ENCODE measurements at regions not wholly inside any gene's neighbourhood (a gene's known extent, or its start where the extent isn't known, plus 50 kb on each side); places are given as distances from the start of the nearest gene placed in this dataset.
"Not testable (repeated sequence)": the region's sequence is repeated elsewhere in the genome, so short reads cannot be mapped to it uniquely, and the experiment has no call there.

DNA sequence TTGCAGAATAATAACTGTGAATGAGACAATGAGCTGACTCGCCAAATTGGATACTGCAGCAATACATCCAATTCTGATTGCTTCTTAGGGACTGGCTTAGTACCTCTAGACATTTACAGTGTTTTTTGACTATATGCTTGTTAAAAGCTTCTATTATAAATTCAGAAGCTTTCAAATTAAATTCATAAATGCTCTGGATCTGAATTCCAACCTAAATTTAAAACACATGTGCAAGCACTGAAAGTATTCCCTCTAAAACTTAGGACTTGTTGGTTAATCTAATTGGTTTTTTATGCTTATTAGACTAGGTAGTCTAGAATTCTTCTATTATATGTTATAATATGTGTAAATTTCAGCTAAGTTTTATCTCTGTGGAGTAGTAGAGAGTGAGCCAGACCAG lies 306.9 kb downstream of the CPS1 start:
- TF ChIP-seq CTCF (IDR thresholded peaks at IDR 0.05; ENCODE audit: low read depth, low read length), result no peak
- Histone ChIP-seq H3K9me3 (ENCODE audit: control insufficient read depth, insufficient read depth, low read length) (peaks cover 8% of the 10 kb centered on the region), H3K27ac (ENCODE audit: low read depth, low read length) (no peak overlapping the region), H3K27me3 (ENCODE audit: control insufficient read depth, insufficient read depth, low read length) (no peaks in the 10 kb centered on the region), H3K4me3 (ENCODE audit: low read depth, low read length) (no peak overlapping the region)
- POLR2A ChIA-PET, result no interaction called here
- no peak for DNase-seq (ENCODE audit: low read depth, low spot score)
- CTCF ChIA-PET, result no interaction called here

DNA sequence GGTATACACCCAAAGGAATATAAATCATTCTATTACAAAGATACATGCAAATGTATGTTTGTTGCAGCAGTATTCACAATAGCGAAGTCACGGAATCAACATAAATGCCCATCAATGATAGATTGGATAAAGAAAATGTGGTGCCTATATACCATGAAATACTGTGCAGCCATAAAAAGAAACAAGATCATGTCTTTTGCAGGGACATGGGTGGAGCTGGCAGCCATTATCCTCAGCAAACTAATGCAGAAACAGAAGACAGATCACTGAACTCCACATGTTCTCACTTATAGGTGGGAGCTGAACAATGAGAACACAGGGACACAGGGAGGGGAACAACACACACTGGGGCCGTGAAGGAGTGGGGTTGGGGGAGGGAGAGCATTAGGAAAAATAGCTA lies 315.2 kb downstream of the CPS1 start:
- H3K4me3 ChIP-seq (ENCODE audit: low read depth, low read length); H3K27ac ChIP-seq (ENCODE audit: low read depth, low read length); CTCF ChIA-PET; DNase-seq (ENCODE audit: low read depth, low spot score); POLR2A ChIA-PET; H3K27me3 ChIP-seq (ENCODE audit: control insufficient read depth, insufficient read depth, low read length); H3K9me3 ChIP-seq (ENCODE audit: control insufficient read depth, insufficient read depth, low read length): not testable (repeated sequence)

GRCh38 chr2:210873631-210874030 lies 317.2 kb downstream of the CPS1 start:
- Histone ChIP-seq H3K27me3 (ENCODE audit: control insufficient read depth, insufficient read depth, low read length) (no peaks in the 10 kb centered on the region), H3K9me3 (ENCODE audit: control insufficient read depth, insufficient read depth, low read length) (no peaks in the 10 kb centered on the region), H3K4me3 (ENCODE audit: low read depth, low read length) (no peak overlapping the region), H3K27ac (ENCODE audit: low read depth, low read length) (no peak overlapping the region)
- DNase-seq (ENCODE audit: low read depth, low spot score), result no peak
- TF ChIP-seq CTCF (IDR thresholded peaks at IDR 0.05; ENCODE audit: low read depth, low read length), result no peak
- ChIA-PET POLR2A (no interaction called here), CTCF (interaction anchor here (0.6 kb wide), 1 partner anchor 316 kb away, joined by 3 read pairs; no protein-coding TSS in a partner anchor)

GRCh38 chr2:210884227-210884626 lies 327.8 kb downstream of the CPS1 start:
- Histone ChIP-seq H3K9me3 (ENCODE audit: control insufficient read depth, insufficient read depth, low read length) (peaks cover 10% of the 10 kb centered on the region), H3K4me3 (ENCODE audit: low read depth, low read length) (no peak overlapping the region), H3K27ac (ENCODE audit: low read depth, low read length) (no peak overlapping the region), H3K27me3 (ENCODE audit: control insufficient read depth, insufficient read depth, low read length) (no peaks in the 10 kb centered on the region)
- CTCF ChIA-PET, result no interaction called here
- POLR2A ChIA-PET, result no interaction called here
- no peak for DNase-seq (ENCODE audit: low read depth, low spot score)
- TF ChIP-seq CTCF (IDR thresholded peaks at IDR 0.05; ENCODE audit: low read depth, low read length), result no peak

DNA sequence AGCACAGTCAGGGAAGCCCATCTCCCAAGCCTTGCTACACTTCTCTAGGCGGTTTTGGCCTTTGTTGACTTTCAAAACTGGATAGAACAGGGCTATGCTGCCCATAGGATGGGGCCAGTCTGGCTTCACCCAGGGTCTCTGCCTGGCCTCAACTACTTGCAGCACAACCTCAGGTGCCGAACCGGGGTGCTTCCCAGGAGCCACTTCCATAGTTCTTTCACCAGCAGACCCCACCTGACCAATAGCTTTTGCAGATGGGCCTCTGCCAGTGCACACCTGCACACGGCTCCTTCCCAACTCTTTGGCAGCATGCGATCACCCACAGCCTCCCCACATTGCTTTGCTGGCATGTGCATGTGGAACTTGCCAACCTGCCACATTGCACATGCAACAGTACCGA lies 331.6 kb downstream of the CPS1 start:
- Histone ChIP-seq H3K27me3 (ENCODE audit: control insufficient read depth, insufficient read depth, low read length) (no peaks in the 10 kb centered on the region), H3K27ac (ENCODE audit: low read depth, low read length) (no peak overlapping the region), H3K9me3 (ENCODE audit: control insufficient read depth, insufficient read depth, low read length) (peaks cover 16% of the 10 kb centered on the region), H3K4me3 (ENCODE audit: low read depth, low read length) (no peak overlapping the region)
- TF ChIP-seq CTCF (IDR thresholded peaks at IDR 0.05; ENCODE audit: low read depth, low read length), result no peak
- no peak for DNase-seq (ENCODE audit: low read depth, low spot score)
- ChIA-PET POLR2A (no interaction called here), CTCF (no interaction called here)

DNA sequence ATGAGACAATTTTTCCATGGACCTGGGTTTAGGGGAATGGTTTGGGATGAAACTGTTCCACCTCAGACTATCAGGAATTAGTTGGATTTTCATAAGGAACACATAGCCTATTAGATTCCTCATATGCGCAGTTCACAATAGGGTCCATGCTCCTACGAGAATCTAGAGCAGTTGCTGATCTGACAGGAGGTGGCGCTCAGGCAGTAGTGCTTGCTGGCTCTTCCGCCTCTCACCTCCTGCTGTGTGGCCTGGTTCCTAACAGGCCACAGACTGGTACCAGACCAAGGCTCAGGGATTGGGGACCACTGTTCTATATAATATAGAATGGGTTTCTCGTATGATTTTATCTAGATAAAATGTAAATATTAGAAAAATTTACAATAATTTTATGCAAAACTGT lies 338.7 kb downstream of the CPS1 start:
- ChIA-PET CTCF (no interaction called here), POLR2A (no interaction called here)
- Histone ChIP-seq H3K27me3 (ENCODE audit: control insufficient read depth, insufficient read depth, low read length) (no peaks in the 10 kb centered on the region), H3K9me3 (ENCODE audit: control insufficient read depth, insufficient read depth, low read length) (0 out of 2 replicates have a peak, but pooled peaks cover 3% of the 10 kb centered on the region), H3K27ac (ENCODE audit: low read depth, low read length) (no peak overlapping the region), H3K4me3 (ENCODE audit: low read depth, low read length) (no peak overlapping the region)
- TF ChIP-seq CTCF (IDR thresholded peaks at IDR 0.05; ENCODE audit: low read depth, low read length), result no peak
- DNase-seq (ENCODE audit: low read depth, low spot score), result no peak

All from AG04450 (cell line).